ENCODE measurements at regions not wholly inside any gene's neighbourhood (a gene's known extent, or its start where the extent isn't known, plus 50 kb on each side); places are given as distances from the start of the nearest gene placed in this dataset.

DNA sequence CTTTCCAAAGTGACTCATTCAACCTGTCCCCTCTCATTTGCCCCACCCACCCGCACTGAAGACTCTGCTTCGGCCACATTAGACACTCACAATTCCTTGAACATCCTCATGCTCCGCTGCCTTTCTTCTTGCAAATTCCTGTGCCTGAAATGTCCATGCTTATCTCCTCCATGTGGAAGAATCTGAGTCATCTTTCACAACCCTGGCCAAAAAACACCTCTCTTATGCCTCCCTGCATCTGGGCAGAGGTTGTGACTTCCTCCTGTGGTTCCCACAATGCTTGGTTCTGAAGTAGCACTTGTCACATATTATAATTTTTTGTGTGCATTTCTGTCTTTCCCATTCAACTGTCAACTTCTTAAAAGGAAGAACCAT is 238.6 kb downstream of the ENC1 start:
- ATAC-seq = no peak
- no TSS peak for BruUV-seq (replicated peaks)
- H3K4me1 ChIP-seq (ENCODE audit: control insufficient read depth in 1 of 2, insufficient read depth in 2 of 2, low read length in 2 of 2) = no peaks in the 10 kb centered on the region
- H3K4me3 ChIP-seq (replicated peaks in 1 of 2; ENCODE audit: low read depth in 1 of 2, low read length in 2 of 2) = no peak overlapping the region
- no peaks in the 10 kb centered on the region for H4K20me1 ChIP-seq (ENCODE audit: insufficient read depth)
- H3K4me2 ChIP-seq (ENCODE audit: low read length) = no peak overlapping the region
- intact Hi-C loops (cut with micrococcal nuclease) = no loop called here
- DNase-seq (ENCODE audit: low read depth, low spot score) = no peak
- H3K36me3 ChIP-seq (ENCODE audit: control insufficient read depth in 1 of 2, insufficient read depth in 2 of 2, low read length in 2 of 2) = no peaks in the 10 kb centered on the region
- H3K27me3 ChIP-seq (ENCODE audit: insufficient read depth, low read length) = no peaks in the 10 kb centered on the region
- no peak overlapping the region for H3K27ac ChIP-seq (ENCODE audit: low read depth, low read length)
- H3K9me2 ChIP-seq (ENCODE audit: insufficient read depth) = no peaks in the 10 kb centered on the region
- ChIA-PET CTCF (no interaction called here), POLR2A (no interaction called here), RAD21 (ENCODE audit: low non-redundant PET in 1 of 2, low total read pairs in 2 of 2, uncharacterized antibody in 2 of 2, unreplicated experiment in 2 of 2) (no interaction called here)
- no peak overlapping the region for H2AFZ ChIP-seq (ENCODE audit: low read depth, low read length, poor library complexity, severe bottlenecking)
- no peak overlapping the region for H3K9ac ChIP-seq (ENCODE audit: low read length)
- TF ChIP-seq, protein P1, sequence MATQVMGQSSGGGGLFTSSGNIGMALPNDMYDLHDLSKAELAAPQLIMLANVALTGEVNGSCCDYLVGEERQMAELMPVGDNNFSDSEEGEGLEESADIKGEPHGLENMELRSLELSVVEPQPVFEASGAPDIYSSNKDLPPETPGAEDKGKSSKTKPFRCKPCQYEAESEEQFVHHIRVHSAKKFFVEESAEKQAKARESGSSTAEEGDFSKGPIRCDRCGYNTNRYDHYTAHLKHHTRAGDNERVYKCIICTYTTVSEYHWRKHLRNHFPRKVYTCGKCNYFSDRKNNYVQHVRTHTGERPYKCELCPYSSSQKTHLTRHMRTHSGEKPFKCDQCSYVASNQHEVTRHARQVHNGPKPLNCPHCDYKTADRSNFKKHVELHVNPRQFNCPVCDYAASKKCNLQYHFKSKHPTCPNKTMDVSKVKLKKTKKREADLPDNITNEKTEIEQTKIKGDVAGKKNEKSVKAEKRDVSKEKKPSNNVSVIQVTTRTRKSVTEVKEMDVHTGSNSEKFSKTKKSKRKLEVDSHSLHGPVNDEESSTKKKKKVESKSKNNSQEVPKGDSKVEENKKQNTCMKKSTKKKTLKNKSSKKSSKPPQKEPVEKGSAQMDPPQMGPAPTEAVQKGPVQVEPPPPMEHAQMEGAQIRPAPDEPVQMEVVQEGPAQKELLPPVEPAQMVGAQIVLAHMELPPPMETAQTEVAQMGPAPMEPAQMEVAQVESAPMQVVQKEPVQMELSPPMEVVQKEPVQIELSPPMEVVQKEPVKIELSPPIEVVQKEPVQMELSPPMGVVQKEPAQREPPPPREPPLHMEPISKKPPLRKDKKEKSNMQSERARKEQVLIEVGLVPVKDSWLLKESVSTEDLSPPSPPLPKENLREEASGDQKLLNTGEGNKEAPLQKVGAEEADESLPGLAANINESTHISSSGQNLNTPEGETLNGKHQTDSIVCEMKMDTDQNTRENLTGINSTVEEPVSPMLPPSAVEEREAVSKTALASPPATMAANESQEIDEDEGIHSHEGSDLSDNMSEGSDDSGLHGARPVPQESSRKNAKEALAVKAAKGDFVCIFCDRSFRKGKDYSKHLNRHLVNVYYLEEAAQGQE (IDR thresholded peaks at IDR 0.05; ENCODE audit: low read depth) = no peak
- TF ChIP-seq SIN3A (IDR thresholded peaks at IDR 0.05; ENCODE audit: low read depth) (no peak), JUND (IDR thresholded peaks at IDR 0.05) (no peak), ZNF274 (IDR thresholded peaks at IDR 0.05; ENCODE audit: low read depth, low read length) (no peak), SRF (IDR thresholded peaks at IDR 0.05; ENCODE audit: low read depth) (no peak), ELF1 (IDR thresholded peaks at IDR 0.05; ENCODE audit: borderline replicate concordance, low read depth) (no peak), EZH2phosphoT487 (IDR thresholded peaks at IDR 0.05; ENCODE audit: borderline replicate concordance) (no peak), SP1 (IDR thresholded peaks at IDR 0.05; ENCODE audit: low read depth) (no peak), POLR2AphosphoS5 (IDR thresholded peaks at IDR 0.05; ENCODE audit: low read depth, low read length) (no peak), CBX3 (IDR thresholded peaks at IDR 0.05; ENCODE audit: low read depth) (no peak), TCF7L2 (IDR thresholded peaks at IDR 0.05; ENCODE audit: borderline replicate concordance, extremely low read depth, insufficient read depth, insufficient read length) (no peak), YY1 (IDR thresholded peaks at IDR 0.05; ENCODE audit: extremely low read depth, insufficient replicate concordance, low read depth, low read length) (no peak), RAD21 (IDR thresholded peaks at IDR 0.05; ENCODE audit: low read depth) (no peak), POLR2A (IDR thresholded peaks at IDR 0.05; ENCODE audit: borderline replicate concordance, extremely low read depth, insufficient read depth, insufficient read length) (no peak)
- TF ChIP-seq, protein P2, sequence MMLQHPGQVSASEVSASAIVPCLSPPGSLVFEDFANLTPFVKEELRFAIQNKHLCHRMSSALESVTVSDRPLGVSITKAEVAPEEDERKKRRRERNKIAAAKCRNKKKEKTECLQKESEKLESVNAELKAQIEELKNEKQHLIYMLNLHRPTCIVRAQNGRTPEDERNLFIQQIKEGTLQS (IDR thresholded peaks at IDR 0.05) = no peak
- TF ChIP-seq, protein P3, sequence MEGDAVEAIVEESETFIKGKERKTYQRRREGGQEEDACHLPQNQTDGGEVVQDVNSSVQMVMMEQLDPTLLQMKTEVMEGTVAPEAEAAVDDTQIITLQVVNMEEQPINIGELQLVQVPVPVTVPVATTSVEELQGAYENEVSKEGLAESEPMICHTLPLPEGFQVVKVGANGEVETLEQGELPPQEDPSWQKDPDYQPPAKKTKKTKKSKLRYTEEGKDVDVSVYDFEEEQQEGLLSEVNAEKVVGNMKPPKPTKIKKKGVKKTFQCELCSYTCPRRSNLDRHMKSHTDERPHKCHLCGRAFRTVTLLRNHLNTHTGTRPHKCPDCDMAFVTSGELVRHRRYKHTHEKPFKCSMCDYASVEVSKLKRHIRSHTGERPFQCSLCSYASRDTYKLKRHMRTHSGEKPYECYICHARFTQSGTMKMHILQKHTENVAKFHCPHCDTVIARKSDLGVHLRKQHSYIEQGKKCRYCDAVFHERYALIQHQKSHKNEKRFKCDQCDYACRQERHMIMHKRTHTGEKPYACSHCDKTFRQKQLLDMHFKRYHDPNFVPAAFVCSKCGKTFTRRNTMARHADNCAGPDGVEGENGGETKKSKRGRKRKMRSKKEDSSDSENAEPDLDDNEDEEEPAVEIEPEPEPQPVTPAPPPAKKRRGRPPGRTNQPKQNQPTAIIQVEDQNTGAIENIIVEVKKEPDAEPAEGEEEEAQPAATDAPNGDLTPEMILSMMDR (IDR thresholded peaks at IDR 0.05 in 2 of 3, conservative IDR thresholded peaks at IDR 0.05 in 1 of 3; ENCODE audit: borderline replicate concordance in 1 of 3, insufficient read depth in 1 of 3, low read depth in 2 of 3, low read length in 2 of 3) = no peak
- TF ChIP-seq, protein P4, sequence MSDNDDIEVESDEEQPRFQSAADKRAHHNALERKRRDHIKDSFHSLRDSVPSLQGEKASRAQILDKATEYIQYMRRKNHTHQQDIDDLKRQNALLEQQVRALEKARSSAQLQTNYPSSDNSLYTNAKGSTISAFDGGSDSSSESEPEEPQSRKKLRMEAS (IDR thresholded peaks at IDR 0.05) = no peak
- H3K79me2 ChIP-seq (ENCODE audit: insufficient read depth, low read length) = no peaks in the 10 kb centered on the region
- H3K9me3 ChIP-seq (ENCODE audit: control insufficient read depth in 1 of 2, insufficient read depth in 1 of 2, low read depth in 1 of 2, low read length in 2 of 2) = no peaks in the 10 kb centered on the region
